ENCODE measurements at regions not wholly inside any gene's neighbourhood (a gene's known extent, or its start where the extent isn't known, plus 50 kb on each side); places are given as distances from the start of the nearest gene placed in this dataset.

GRCh38 chr16:79482011-79482410 lies 118.5 kb downstream of the MAF start:
- Histone ChIP-seq H3K79me2 (ENCODE audit: insufficient read depth, low read depth, low read length) (no peaks in the 10 kb centered on the region), H4K20me1 (ENCODE audit: insufficient read depth, low read length) (no peaks in the 10 kb centered on the region), H3K36me3 (ENCODE audit: insufficient read depth, low read length) (no peaks in the 10 kb centered on the region), H3K4me2 (ENCODE audit: low read length) (no peak overlapping the region), H3K9me3 (ENCODE audit: low read length) (no peaks in the 10 kb centered on the region), H2AFZ (ENCODE audit: low read length) (no peak overlapping the region), H3K4me3 (ENCODE audit: low read depth, low read length, poor library complexity, severe bottlenecking) (no peak overlapping the region), H3K27ac (ENCODE audit: low read depth, low read length, poor library complexity, severe bottlenecking) (no peak overlapping the region), H3K4me1 (ENCODE audit: insufficient read depth, low read length, poor library complexity, severe bottlenecking) (no peaks in the 10 kb centered on the region), H3K9me2 (ENCODE audit: insufficient read depth, low read length) (no peaks in the 10 kb centered on the region)
- ChIA-PET CTCF (ENCODE audit: unreplicated experiment) (no interaction called here), POLR2A (no interaction called here)
- intact Hi-C loops (cut with micrococcal nuclease; ENCODE audit: unreplicated experiment) = no loop called here
- BruUV-seq (replicated peaks) = no TSS peak
- no peak for DNase-seq (ENCODE audit: low spot score)
- TF ChIP-seq EZH2phosphoT487 (IDR thresholded peaks at IDR 0.05; ENCODE audit: borderline replicate concordance, low read depth, low read length) (no peak), CTCF (conservative IDR thresholded peaks at IDR 0.05; ENCODE audit: low read length) (no peak)

- Histone ChIP-seq H3K4me3 (ENCODE audit: low read depth, low read length, poor library complexity, severe bottlenecking) (no peak overlapping the region), H3K36me3 (ENCODE audit: insufficient read depth, low read length) (no peaks in the 10 kb centered on the region), H3K27ac (ENCODE audit: low read depth, low read length, poor library complexity, severe bottlenecking) (no peak overlapping the region), H2AFZ (ENCODE audit: low read length) (no peak overlapping the region), H3K9me2 (ENCODE audit: insufficient read depth, low read length) (no peaks in the 10 kb centered on the region), H3K9me3 (ENCODE audit: low read length) (no peaks in the 10 kb centered on the region), H4K20me1 (ENCODE audit: insufficient read depth, low read length) (no peaks in the 10 kb centered on the region), H3K4me2 (ENCODE audit: low read length) (no peak overlapping the region), H3K79me2 (ENCODE audit: insufficient read depth, low read depth, low read length) (no peaks in the 10 kb centered on the region), H3K4me1 (ENCODE audit: insufficient read depth, low read length, poor library complexity, severe bottlenecking) (no peaks in the 10 kb centered on the region)
- BruUV-seq (replicated peaks) = no TSS peak
- intact Hi-C loops (cut with micrococcal nuclease; ENCODE audit: unreplicated experiment) = no loop called here
- TF ChIP-seq EZH2phosphoT487 (IDR thresholded peaks at IDR 0.05; ENCODE audit: borderline replicate concordance, low read depth, low read length) = no peak
- no peak for DNase-seq (ENCODE audit: low spot score)
- ChIA-PET CTCF (ENCODE audit: unreplicated experiment) (no interaction called here), POLR2A (no interaction called here)
Measured at GRCh38 chr16:79480929-79481328, 119.6 kb downstream of the MAF start.

GRCh38 chr16:79480056-79480455 lies 120.5 kb downstream of the MAF start:
- DNase-seq (ENCODE audit: low spot score) = no peak
- BruUV-seq (replicated peaks) = no TSS peak
- Histone ChIP-seq H2AFZ (ENCODE audit: low read length) (no peak overlapping the region), H3K27ac (ENCODE audit: low read depth, low read length, poor library complexity, severe bottlenecking) (no peak overlapping the region), H3K79me2 (ENCODE audit: insufficient read depth, low read depth, low read length) (no peaks in the 10 kb centered on the region), H3K4me2 (ENCODE audit: low read length) (no peak overlapping the region), H3K9me2 (ENCODE audit: insufficient read depth, low read length) (no peaks in the 10 kb centered on the region), H3K4me3 (ENCODE audit: low read depth, low read length, poor library complexity, severe bottlenecking) (no peak overlapping the region), H3K4me1 (ENCODE audit: insufficient read depth, low read length, poor library complexity, severe bottlenecking) (no peaks in the 10 kb centered on the region), H3K36me3 (ENCODE audit: insufficient read depth, low read length) (no peaks in the 10 kb centered on the region), H3K9me3 (ENCODE audit: low read length) (no peaks in the 10 kb centered on the region), H4K20me1 (ENCODE audit: insufficient read depth, low read length) (no peaks in the 10 kb centered on the region)
- TF ChIP-seq EZH2phosphoT487 (IDR thresholded peaks at IDR 0.05; ENCODE audit: borderline replicate concordance, low read depth, low read length) = no peak
- no peak for TF ChIP-seq CTCF (conservative IDR thresholded peaks at IDR 0.05; ENCODE audit: low read length)
- intact Hi-C loops (cut with micrococcal nuclease; ENCODE audit: unreplicated experiment) = no loop called here
- ChIA-PET CTCF (ENCODE audit: unreplicated experiment) (no interaction called here), POLR2A (no interaction called here)
